ENCODE measurements at regions not wholly inside any gene's neighbourhood (a gene's known extent, or its start where the extent isn't known, plus 50 kb on each side); places are given as distances from the start of the nearest gene placed in this dataset.

DNA sequence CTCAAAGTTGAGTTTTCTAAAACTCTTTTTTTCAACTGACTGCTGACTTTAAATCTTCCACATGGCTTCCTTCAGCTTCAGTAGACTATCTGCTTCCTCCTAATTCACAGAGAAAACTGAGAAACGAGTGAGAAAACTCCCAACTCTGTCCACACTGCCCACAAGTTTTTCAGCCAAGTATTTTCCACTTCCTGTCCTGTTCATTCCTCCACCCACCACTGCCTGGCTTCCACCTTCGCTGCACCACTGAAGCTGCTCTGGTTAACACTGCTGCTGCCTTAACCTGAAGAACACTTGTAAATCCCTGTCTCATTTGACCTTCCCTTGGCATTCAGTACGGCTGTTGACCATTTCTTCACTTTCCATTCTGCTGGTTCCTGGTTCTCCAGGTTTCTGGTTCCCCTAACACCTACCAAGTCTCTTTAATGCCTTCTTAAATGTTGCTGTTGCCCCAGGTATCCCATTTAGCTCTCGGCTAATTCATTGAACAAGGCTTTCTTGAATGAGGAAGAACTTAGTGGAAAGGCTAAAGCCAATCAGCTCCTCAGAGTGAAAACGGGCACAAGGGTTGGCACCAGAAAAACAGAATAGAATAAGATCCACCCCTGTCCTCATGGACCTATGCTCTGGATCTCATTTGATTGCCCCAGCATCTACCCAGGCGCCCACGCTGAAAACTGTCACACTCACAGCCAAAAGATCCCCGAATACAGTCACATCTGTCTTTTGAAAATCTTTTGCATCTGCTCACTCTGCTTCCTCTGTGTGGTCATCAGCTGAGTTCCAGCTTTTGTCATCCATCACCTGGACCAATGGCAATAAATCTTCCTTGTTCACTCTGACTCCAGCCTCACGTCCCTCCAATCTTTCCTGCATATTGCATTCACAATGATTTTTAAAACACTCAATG is 104.4 kb upstream of the TAB2 start (continued):
- TF ChIP-seq, protein P1, sequence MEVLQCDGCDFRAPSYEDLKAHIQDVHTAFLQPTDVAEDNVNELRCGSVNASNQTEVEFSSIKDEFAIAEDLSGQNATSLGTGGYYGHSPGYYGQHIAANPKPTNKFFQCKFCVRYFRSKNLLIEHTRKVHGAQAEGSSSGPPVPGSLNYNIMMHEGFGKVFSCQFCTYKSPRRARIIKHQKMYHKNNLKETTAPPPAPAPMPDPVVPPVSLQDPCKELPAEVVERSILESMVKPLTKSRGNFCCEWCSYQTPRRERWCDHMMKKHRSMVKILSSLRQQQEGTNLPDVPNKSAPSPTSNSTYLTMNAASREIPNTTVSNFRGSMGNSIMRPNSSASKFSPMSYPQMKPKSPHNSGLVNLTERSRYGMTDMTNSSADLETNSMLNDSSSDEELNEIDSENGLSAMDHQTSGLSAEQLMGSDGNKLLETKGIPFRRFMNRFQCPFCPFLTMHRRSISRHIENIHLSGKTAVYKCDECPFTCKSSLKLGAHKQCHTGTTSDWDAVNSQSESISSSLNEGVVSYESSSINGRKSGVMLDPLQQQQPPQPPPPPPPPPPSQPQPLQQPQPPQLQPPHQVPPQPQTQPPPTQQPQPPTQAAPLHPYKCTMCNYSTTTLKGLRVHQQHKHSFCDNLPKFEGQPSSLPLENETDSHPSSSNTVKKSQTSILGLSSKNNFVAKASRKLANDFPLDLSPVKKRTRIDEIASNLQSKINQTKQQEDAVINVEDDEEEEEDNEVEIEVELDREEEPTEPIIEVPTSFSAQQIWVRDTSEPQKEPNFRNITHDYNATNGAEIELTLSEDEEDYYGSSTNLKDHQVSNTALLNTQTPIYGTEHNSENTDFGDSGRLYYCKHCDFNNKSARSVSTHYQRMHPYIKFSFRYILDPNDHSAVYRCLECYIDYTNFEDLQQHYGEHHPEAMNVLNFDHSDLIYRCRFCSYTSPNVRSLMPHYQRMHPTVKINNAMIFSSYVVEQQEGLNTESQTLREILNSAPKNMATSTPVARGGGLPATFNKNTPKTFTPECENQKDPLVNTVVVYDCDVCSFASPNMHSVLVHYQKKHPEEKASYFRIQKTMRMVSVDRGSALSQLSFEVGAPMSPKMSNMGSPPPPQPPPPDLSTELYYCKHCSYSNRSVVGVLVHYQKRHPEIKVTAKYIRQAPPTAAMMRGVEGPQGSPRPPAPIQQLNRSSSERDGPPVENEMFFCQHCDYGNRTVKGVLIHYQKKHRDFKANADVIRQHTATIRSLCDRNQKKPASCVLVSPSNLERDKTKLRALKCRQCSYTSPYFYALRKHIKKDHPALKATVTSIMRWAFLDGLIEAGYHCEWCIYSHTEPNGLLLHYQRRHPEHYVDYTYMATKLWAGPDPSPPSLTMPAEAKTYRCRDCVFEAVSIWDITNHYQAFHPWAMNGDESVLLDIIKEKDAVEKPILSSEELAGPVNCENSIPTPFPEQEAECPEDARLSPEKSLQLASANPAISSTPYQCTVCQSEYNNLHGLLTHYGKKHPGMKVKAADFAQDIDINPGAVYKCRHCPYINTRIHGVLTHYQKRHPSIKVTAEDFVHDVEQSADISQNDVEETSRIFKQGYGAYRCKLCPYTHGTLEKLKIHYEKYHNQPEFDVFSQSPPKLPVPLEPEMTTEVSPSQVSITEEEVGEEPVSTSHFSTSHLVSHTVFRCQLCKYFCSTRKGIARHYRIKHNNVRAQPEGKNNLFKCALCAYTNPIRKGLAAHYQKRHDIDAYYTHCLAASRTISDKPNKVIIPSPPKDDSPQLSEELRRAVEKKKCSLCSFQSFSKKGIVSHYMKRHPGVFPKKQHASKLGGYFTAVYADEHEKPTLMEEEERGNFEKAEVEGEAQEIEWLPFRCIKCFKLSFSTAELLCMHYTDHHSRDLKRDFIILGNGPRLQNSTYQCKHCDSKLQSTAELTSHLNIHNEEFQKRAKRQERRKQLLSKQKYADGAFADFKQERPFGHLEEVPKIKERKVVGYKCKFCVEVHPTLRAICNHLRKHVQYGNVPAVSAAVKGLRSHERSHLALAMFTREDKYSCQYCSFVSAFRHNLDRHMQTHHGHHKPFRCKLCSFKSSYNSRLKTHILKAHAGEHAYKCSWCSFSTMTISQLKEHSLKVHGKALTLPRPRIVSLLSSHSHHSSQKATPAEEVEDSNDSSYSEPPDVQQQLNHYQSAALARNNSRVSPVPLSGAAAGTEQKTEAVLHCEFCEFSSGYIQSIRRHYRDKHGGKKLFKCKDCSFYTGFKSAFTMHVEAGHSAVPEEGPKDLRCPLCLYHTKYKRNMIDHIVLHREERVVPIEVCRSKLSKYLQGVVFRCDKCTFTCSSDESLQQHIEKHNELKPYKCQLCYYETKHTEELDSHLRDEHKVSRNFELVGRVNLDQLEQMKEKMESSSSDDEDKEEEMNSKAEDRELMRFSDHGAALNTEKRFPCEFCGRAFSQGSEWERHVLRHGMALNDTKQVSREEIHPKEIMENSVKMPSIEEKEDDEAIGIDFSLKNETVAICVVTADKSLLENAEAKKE (CRISPR knock-in tag; IDR thresholded peaks at IDR 0.05) = no peak
- TF ChIP-seq STAT1 (IDR thresholded peaks at IDR 0.05; ENCODE audit: unreplicated experiment) = no peak
- no peak for TF ChIP-seq EZH2phosphoT487 (IDR thresholded peaks at IDR 0.05; ENCODE audit: unreplicated experiment)
- no peak for TF ChIP-seq EZH2 (IDR thresholded peaks at IDR 0.05; ENCODE audit: low read depth, unreplicated experiment)
- TF ChIP-seq, protein P2, sequence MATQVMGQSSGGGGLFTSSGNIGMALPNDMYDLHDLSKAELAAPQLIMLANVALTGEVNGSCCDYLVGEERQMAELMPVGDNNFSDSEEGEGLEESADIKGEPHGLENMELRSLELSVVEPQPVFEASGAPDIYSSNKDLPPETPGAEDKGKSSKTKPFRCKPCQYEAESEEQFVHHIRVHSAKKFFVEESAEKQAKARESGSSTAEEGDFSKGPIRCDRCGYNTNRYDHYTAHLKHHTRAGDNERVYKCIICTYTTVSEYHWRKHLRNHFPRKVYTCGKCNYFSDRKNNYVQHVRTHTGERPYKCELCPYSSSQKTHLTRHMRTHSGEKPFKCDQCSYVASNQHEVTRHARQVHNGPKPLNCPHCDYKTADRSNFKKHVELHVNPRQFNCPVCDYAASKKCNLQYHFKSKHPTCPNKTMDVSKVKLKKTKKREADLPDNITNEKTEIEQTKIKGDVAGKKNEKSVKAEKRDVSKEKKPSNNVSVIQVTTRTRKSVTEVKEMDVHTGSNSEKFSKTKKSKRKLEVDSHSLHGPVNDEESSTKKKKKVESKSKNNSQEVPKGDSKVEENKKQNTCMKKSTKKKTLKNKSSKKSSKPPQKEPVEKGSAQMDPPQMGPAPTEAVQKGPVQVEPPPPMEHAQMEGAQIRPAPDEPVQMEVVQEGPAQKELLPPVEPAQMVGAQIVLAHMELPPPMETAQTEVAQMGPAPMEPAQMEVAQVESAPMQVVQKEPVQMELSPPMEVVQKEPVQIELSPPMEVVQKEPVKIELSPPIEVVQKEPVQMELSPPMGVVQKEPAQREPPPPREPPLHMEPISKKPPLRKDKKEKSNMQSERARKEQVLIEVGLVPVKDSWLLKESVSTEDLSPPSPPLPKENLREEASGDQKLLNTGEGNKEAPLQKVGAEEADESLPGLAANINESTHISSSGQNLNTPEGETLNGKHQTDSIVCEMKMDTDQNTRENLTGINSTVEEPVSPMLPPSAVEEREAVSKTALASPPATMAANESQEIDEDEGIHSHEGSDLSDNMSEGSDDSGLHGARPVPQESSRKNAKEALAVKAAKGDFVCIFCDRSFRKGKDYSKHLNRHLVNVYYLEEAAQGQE (IDR thresholded peaks at IDR 0.05; ENCODE audit: unreplicated experiment) = no peak
